ENCODE measurements at regions not wholly inside any gene's neighbourhood (a gene's known extent, or its start where the extent isn't known, plus 50 kb on each side); places are given as distances from the start of the nearest gene placed in this dataset.

GRCh38 chr1:170284016-170284415 lies 138.3 kb downstream of the NTMT2 start:
- TF ChIP-seq POLR2A (IDR thresholded peaks at IDR 0.05) (no peak), EP300 (IDR thresholded peaks at IDR 0.05) (no peak)

Data from tibial nerve (tissue), 3 donors.